ENCODE measurements at regions not wholly inside any gene's neighbourhood (a gene's known extent, or its start where the extent isn't known, plus 50 kb on each side); places are given as distances from the start of the nearest gene placed in this dataset.

DNA sequence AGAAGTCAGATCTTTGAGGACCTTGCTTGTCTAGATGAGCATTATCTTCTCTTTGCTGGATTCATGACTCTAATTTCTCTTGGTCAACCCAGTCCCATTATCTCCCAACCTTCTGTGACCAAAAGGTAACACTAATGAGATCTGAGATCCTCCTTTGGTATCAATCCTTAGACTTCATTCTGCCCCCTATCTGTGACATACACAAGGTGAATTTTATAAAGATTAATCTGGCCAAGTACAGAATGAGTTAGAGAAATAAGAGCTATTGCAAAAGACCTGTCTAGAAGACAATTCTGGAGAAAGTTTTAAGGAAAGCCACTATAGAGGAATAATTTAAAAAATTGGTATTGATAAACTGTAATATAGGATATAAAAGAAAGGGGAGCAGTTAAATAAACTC is 113.8 kb upstream of the KCNMB2 start:
- TF ChIP-seq POLR2A (IDR thresholded peaks at IDR 0.05; ENCODE audit: low read depth, low read length) (no peak), TAF1 (IDR thresholded peaks at IDR 0.05; ENCODE audit: borderline replicate concordance, low read depth, low read length) (no peak)
